Heart right ventricle (tissue), 16 donors: ENCODE measurements at regions not wholly inside any gene's neighbourhood (a gene's known extent, or its start where the extent isn't known, plus 50 kb on each side); places are given as distances from the start of the nearest gene placed in this dataset.

Experiments used
- ATAC-seq, 8 donors: fragments of 200-7000 bp; cut with Tn5 transposase; one replicate each; pipeline ENCODE4 v1.9.1; 2020; ENCODE audit warnings: mild to moderate bottlenecking in 8 of 8, moderate library complexity in 8 of 8, moderate number of reproducible peaks in 1 of 8
- DNase-seq, 2 donors: peaks; one replicate each; pipeline ENCODE4 v3.0.0-alpha.2; 2020
- H3K27ac ChIP-seq, 10 donors: fragments of 200-600 bp; sonication (generic) in 2 of 10; one replicate each; pipeline versions ENCODE4 v1.5.0 to v1.8.0; 2020 to 2022; ENCODE audit warnings: mild to moderate bottlenecking in 3 of 10
- H3K27me3 ChIP-seq, 7 donors: fragments of 200-600 bp; one replicate each; pipeline ENCODE4 v1.8.0; 2021 to 2022; ENCODE audit warnings: mild to moderate bottlenecking in 2 of 7
- H3K36me3 ChIP-seq, 9 donors: fragments of 200-600 bp; sonication (generic) in 1 of 9; one replicate each; pipeline versions ENCODE4 v1.5.0 to v1.8.0; 2020 to 2022; ENCODE audit warnings: mild to moderate bottlenecking in 2 of 9
- H3K4me1 ChIP-seq, 9 donors: fragments of 200-600 bp; sonication (generic) in 1 of 9; one replicate each; pipeline versions ENCODE4 v1.5.0 to v1.8.0; 2020 to 2022; ENCODE audit warnings: mild to moderate bottlenecking in 4 of 9
- H3K4me3 ChIP-seq, 10 donors: fragments of 200-600 bp; sonication (generic) in 2 of 10; one replicate each; pipeline versions ENCODE4 v1.5.0 to v1.8.0; 2020 to 2022; ENCODE audit warnings: mild to moderate bottlenecking in 7 of 10, moderate library complexity in 2 of 10
- H3K9me3 ChIP-seq, 11 donors: fragments of 200-600 bp in 10 of 11; sonication (generic) in 2 of 11; one replicate each; pipeline versions ENCODE4 v1.5.0 to v1.8.0; 2013 to 2022; ENCODE audit warnings: mild to moderate bottlenecking in 2 of 11, control low read depth in 1 of 11, moderate library complexity in 1 of 11
- CTCF ChIP-seq, 9 donors: fragments of 200-600 bp; sonication (generic) in 2 of 9; IDR thresholded peaks; one replicate each; pipeline versions ENCODE4 v1.5.0 to v1.8.0; 2021 to 2022; ENCODE audit warnings: antibody characterized with exemption in 9 of 9, mild to moderate bottlenecking in 5 of 9, moderate library complexity in 1 of 9
- WGBS, 2 donors: extraction: QIAGEN DNeasy Blood & Tissue Kit; methylation state at CpG; one replicate each; pipeline ENCODE4 v1.1.7; 2013; ENCODE audit warnings: inconsistent platforms in 1 of 2; 5-methylcytosine and 5-hydroxymethylcytosine counted together
- intact Hi-C, 10 donors: fragments of 100-400 bp; cut with DNase I; formaldehyde crosslinking; loops; one replicate each; pipeline versions ENCODE4 v1.11.1 to v1.14.2; 2022
- donor health status: Arrhythmogenic right ventricular cardiomyopathy.
- donor health status: ischemic (EF 13 %, LVEDD 7.1; RV severe dilation, severe dysfunction).
- donor health status: healthy with polysubstance abuse.
- donor health status: DM: no; HTN: yes; CAD: no.
- donor health status: DM: no; HTN: no; CAD: no.
- donor health status: ischemic (EF 25% LVEDD 6.9; RV normal size, moderate dysfunction).
- donor health status: ischemic (EF 25% LVEDD 5.7; RV mildly dilated, moderate dysfunction).
- donor health status: healthy.
- donor health status: DM: yes; HTN: yes; CAD: no.
- donor health status: Ischemic cardiomyopathy.
- donor health status: ischemic (EF 35%, LVEDD 5.7; RV mildly dilated, moderate dysfunction).
- donor health status: nonischemic (EF 11% LVEDD 7.7; RV severe dilation, severe dysfunction).
- donor health status: DM: yes; HTN: yes; CAD: no.
- donor health status: PGD.
- donor health status: ischemic (EF 29% LVEDD 5.4; RV normal size, mild dysfunction).
- donor health status: nonischemic (EF 23%, LVEDD 6.1; RV moderate dilation, normal function).

- no peaks in the 10 kb centered on the region for H3K4me1 ChIP-seq
- no peak for TF ChIP-seq CTCF (IDR thresholded peaks at IDR 0.05)
- DNase-seq (no peak), ATAC-seq (no peak)
- intact Hi-C loops = loop anchor here in 2 of 10 donors (10.0 kb wide), 2 partner anchors 51 to 619 kb away; no protein-coding TSS in a partner anchor
- H3K9me3 ChIP-seq = peaks cover 0 to 17% (median 0%) of the 10 kb centered on the region in 11 donors
- H3K36me3 ChIP-seq = no peaks in the 10 kb centered on the region
- H3K27me3 ChIP-seq = no peaks in the 10 kb centered on the region
- no peak overlapping the region for H3K27ac ChIP-seq
- 39 to 51% methylated on average over 3 of the region's 3 CpGs for WGBS, 2 donors
- H3K4me3 ChIP-seq = no peak overlapping the region
Observed at GRCh38 chr16:35295856-35296255, 1836.4 kb downstream of the TP53TG3F start.

GRCh38 chr16:35296962-35297653, 1837.7 kb downstream of the TP53TG3F start:
- intact Hi-C loops = loop anchor here in 2 of 10 donors (10.0 kb wide), 2 partner anchors 52 to 618 kb away; no protein-coding TSS in a partner anchor
- Histone ChIP-seq H3K9me3 (peaks cover 0 to 23% (median 0%) of the 10 kb centered on the region in 11 donors), H3K27me3 (no peaks in the 10 kb centered on the region), H3K36me3 (no peaks in the 10 kb centered on the region), H3K4me1 (no peaks in the 10 kb centered on the region), H3K4me3 (no peak overlapping the region), H3K27ac (no peak overlapping the region)
- 55 to 59% methylated on average over 2 of the region's 2 CpGs for WGBS, 2 donors
- ATAC-seq (no peak), DNase-seq (no peak)
- no peak for TF ChIP-seq CTCF (IDR thresholded peaks at IDR 0.05)

GRCh38 chr16:35298460-35299243, 1839.2 kb downstream of the TP53TG3F start:
- no peaks in the 10 kb centered on the region for H3K4me1 ChIP-seq
- H3K36me3 ChIP-seq = no peaks in the 10 kb centered on the region
- TF ChIP-seq CTCF (IDR thresholded peaks at IDR 0.05) = no peak
- no peak overlapping the region for H3K4me3 ChIP-seq
- no peaks in the 10 kb centered on the region for H3K27me3 ChIP-seq
- ATAC-seq (no peak), DNase-seq (no peak)
- 53 to 61% methylated on average over 2 of the region's 2 CpGs for WGBS, 2 donors
- H3K9me3 ChIP-seq = peaks cover 0 to 14% (median 0%) of the 10 kb centered on the region in 11 donors
- intact Hi-C loops = loop anchor here in 2 of 10 donors (10.0 kb wide), 2 partner anchors 54 to 616 kb away; no protein-coding TSS in a partner anchor
- H3K27ac ChIP-seq = no peak overlapping the region

- no peak overlapping the region for H3K4me3 ChIP-seq
- no peak for TF ChIP-seq CTCF (IDR thresholded peaks at IDR 0.05)
- WGBS, 2 donors = 20 to 32% methylated on average over 1 of the region's 1 CpG
- no peaks in the 10 kb centered on the region for H3K4me1 ChIP-seq
- ATAC-seq (no peak), DNase-seq (no peak)
- no peaks in the 10 kb centered on the region for H3K36me3 ChIP-seq
- H3K9me3 ChIP-seq = peaks cover 0 to 31% (median 0%) of the 10 kb centered on the region in 11 donors
- H3K27ac ChIP-seq = no peak overlapping the region
- intact Hi-C loops = loop anchor here in 1 of 10 donors (10.0 kb wide), 1 partner anchor 58 kb away; no protein-coding TSS in a partner anchor
- H3K27me3 ChIP-seq = no peaks in the 10 kb centered on the region
Observed at GRCh38 chr16:35302859-35303258, 1843.4 kb downstream of the TP53TG3F start.
